ENCODE measurements at regions not wholly inside any gene's neighbourhood (a gene's known extent, or its start where the extent isn't known, plus 50 kb on each side); places are given as distances from the start of the nearest gene placed in this dataset.
"Not testable (repeated sequence)": the region's sequence is repeated elsewhere in the genome, so short reads cannot be mapped to it uniquely, and the experiment has no call there.

DNA sequence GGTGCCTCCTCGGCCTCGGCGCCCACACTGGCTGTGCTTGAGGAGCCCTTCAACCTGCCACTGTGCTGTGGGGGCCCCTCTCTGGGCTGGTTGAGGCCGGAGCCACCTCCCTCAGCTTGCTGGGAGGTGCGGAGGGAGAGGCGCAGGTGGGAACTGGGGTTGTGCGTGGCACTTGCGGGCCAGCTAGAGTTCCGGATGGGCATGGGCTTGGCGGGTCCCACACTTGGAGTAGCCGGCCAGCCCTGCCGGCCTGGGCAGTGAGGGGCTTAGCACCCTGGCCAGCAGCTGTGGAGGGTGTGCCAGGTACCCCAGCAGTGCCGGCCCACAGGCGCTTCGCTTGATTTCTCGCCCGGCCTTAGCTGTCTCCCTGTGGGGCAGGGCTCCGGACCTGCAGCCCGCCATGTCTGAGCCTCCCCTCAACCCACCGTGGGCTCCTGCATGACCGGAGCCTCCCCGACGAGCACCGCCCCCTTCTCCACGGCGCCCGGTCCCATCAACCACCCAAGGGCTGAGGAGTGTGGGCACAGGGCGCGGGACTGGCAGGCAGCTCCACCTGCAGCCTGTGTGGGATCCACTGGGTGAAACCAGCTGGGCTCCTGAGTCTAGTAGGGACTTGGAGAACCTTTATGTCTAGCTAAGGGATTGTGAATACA is 723.8 kb downstream of the DIAPH3 start:
- DNase-seq: no peak

DNA sequence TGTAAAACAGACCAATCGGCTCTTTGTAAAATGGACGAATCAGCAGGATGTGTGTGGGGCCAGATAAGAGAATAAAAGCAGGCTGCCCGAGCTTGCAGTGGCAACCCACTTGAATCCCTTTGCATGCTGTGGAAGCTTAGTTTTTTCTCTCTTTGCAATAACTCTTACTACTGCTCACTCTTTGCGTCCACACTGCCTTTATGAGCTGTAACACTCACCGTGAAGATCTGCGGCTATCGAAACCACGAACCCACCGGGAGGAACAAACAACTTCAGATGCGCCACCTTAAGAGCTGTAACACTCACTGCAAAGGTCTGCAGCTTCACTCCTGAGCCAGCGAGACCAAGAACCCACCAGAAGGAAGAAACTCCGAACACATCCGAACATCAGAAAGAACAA is 722.7 kb downstream of the DIAPH3 start:
- DNase-seq: not testable (repeated sequence)

DNA sequence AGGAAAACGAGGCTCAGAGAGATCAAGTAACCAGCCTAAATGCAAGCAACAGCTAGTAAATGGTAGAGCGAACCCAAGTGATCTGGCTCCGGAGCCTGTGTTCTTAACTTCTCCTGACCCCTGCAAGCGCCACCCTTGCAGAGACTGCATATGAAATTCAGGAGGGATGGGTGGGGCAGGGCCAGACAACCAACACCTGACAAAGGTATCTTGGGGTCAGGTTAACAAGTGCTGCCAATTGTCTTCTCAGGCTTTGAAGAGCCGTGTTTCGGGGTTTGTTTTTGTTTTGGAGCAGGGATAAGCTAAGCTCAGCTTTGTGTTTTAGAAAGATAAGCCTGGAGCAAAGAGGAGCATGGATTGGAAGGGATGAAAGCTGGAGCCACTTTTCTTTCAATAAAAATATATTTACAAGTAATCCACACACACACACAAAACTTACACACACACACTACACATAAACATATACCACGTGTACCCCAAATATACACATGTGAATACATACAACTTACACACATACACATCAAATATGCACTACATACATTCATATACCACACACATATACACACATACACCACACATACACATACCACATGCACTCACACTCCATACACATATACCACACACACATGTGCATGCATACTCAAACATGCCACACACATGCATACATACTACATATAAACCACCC is 722.0 kb downstream of the DIAPH3 start:
- no peak for DNase-seq

DNA sequence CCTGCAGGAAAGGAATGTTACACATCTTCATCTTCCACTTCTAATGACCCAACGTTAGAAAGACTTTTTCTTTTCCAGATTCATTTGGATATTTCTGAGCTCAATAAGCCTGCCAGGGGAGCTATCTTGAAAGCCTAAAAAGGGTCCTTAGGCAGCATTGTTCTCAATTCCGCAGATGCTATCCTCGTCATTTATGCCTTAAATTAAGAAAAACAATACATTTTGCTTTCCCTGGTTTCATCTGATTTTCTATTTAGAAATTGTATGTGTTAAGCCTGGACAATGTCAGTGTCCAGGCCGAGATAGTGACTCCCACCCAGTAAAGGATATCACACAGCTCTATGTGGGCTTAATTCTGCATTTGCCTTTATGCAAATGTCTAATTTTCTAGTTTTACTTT is 721.3 kb downstream of the DIAPH3 start:
- DNase-seq: no peak

DNA sequence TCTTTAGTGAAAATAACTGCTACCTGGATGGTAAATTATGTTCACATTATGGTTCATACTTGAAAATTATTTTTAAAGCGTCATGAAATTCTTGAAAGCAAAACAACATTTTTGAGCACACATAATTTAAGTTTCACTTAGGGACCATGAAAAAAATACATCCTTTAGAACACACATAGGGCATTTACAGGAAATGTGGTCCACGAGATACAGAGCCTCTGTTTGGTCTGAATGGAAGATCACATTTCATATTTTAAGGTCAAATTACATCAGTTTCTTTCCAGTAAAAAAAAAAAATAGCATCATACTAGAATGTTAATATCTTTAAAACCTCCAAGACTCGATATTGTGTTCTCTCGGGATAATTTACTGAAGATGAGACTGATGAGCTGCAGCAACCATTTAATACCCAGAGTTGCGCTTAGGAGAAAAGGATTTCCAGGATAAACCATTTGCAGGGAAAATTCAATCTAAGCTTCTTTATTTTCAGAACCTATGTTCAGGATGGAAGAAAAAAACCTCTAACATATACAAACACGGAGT is 720.7 kb downstream of the DIAPH3 start:
- DNase-seq: no peak

DNA sequence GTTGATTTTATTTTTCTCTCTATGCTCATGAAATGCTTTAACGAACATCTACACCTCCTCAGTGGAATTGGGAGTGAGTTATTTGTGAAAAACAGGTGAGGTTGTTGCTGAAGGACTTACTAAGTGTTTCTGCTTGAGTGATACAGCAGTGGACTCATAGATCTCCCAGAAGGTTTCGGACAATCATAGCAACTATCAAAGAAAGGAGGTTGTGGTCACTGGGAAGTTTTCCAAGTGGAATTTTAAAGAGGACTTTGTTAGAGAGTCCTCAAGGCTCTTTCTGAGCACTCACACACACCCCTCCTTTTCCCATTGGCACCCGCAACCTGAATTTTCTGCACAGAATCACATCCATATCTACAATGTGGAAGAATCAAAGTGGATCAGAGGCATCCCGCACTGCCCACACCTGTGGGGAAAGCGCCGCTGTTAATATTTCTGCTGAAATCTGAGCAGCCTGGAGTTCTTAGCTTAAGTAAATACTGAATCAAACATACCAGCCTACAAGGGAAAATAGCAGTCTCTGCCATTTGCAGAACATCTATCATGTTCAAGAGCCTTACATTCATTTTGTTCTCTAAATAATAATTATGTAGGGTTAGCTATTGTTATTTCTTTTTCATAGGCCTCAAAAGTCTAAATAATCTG is 719.4 kb downstream of the DIAPH3 start:
- no peak for DNase-seq

DNA sequence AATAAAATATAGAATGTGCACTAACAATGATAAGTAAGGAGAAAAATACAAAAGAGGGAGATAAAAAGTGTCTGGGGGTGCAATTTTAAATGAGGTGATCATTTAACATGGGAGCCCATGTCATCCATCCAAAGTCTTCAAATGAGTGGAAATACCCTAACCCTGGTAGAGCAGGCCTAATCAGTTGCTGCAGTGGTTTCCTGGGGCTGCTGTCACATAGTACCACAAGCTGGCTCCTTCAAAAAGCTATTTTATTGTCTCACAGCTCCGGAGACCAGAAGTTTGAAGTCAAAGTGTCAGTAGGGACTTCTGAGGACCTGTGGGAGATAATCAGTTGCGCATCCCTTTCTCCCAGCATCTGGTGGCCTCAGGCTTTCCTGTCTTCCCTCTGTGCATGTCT is 717.9 kb downstream of the DIAPH3 start:
- DNase-seq: no peak

DNA sequence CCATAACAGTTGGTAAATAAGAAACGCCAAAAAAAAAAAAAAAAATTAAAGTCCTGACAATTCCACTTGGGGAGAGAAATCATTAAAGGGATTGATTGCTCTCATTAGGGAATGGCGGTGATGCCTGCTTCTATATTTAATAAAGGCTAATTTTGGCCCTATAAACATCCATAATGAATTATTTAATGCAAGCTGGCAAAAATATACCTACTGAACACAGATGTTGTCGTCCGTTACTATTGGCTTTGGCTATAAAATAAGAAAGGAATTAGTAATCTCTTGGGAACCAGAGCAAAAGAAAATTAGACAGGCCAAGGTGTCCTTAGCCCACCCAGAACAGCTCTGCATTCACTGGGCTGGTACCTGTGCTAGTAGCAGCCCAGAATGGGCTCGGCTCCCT is 717.3 kb downstream of the DIAPH3 start:
- no peak for DNase-seq

DNA sequence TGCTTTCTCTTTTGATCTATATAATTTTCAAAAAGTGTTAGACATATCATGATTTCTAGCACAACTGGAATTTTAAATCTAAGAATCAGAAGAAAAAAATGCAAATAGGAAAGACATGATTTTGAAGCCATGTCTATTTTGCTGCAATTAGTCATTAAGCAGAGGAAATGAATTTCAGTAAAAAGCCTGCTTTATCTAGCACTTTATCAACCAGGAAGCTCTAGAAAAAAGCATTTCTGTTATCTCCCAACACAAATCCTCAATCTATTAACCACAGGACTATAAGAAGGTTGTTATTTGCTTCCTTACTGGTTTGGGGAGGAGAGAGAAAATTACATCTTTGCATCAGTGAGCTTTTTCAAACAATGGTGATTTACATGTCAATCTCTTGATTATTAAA is 716.7 kb downstream of the DIAPH3 start:
- DNase-seq: no peak

DNA sequence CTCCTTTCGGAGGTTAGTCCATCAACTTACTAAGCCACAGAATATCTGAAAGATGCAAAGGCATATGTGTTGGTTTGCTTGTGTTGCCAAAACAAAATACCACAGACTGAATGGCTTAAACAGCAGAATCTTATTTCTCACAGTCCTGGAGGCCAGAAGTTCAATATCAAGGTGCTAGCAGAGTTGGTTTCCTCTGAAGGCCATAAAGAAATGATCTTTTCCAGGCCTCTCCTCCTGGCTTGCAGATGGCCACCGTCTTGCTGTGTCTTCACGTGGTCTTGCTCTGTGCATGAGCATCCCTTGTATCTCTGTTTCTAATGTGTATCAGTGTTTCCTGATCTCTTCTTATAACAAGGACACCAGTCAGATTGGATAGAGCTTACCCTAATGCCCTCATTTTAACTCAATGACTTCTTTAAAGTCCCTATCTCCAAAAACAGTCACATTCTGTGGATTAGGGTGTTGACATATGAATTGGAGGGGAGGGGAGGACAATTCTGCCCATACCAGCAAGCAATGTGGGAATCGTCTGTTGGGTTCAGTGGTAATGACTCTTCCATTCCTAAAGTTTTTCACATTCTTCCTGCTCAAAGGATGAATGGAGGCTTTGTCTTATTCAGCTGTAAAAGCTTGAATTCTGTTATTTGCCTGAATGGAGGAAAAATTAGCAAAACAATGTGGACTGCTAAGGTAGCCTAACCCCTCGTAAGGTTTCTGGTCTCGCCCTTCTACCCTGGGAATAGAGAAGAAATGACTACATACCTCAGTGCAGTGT is 715.7 kb downstream of the DIAPH3 start:
- DNase-seq: no peak

DNA sequence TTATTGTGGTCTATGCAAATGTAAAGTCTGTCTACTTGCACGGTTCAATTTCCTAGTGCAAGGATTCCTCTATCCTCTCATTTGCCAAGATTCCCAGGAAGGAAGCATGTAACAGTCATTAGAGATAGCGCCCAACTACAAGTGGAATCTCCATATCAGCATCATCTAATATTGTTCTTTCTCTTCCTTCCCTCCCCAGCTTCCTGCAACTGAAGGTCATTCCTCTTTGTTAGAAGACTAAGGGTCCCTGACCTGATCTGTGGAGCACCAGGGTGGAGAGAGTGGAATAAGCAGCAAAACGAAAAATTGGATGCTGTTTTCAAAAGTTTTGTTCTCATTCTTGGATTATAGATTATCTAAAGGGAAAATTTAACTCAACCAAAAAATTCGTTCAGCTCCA is 714.0 kb downstream of the DIAPH3 start:
- no peak for DNase-seq

DNA sequence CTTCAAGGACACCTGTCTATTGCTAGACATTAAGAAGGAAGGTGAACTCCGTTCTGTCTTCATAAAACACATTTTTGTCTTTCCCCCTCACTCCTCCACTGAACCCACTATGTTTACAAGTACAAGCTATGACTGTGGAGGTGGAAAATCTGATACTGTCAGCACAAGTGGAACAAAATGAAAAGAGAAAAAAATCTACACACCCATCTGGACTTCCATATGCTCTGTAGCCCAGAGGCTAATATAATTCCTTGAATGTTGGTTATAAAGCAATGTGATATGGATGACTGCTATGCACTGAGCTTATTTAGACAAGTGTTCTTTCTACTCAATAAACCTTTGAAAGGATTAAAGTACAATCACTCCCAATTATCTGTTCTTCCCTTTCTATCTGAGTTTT is 713.5 kb downstream of the DIAPH3 start:
- DNase-seq: no peak

DNA sequence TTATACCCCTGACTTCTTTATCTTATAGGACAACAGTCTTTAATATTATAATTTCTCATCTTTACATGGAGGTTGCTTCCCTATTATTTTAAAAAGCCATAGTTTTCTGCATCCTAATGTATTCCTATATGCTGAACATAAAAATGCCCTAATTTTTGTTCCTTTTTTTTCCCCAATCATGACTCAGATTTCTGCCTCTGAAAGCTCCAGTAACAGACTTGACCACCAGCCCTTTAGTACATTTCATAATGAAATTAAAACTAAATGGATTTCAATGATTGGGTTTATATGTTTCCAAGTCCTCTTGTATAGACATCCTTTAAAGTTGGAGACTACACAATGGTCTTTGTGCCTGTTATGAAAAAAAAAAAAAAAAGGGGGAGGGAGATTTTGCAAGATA is 712.5 kb downstream of the DIAPH3 start:
- no peak for DNase-seq

DNA sequence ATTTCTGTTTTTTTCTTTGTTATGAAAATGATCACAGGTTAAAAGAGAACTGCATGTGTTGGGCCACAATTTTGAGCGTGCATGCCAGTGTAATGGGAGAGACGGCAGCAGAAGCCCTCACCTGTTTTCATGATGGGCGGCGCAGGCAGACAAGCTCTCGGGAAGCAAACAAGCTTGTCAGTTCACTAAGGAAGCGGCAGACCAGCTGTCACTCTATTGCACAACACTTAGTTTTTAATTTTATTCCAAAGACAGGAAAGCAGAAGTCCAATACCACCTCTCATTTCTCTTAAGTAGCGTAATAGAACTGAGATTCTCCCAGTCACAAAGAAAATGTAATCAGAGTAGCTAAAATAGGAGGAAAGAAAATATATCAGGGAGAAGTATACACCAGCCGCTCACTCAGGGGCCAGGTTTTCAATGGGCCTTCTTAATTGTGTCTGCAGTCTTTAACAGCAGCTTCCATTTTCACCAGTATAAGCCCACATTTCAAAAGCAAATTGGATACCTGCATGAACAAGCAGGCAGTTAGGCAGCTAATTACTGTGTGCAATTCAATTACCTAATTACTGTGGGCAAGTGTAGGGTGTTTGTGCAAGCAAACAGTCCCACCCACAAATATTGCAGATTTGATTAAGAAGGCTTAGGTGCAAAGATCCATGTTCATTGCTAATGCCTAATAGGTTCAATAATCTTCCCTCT is 711.4 kb downstream of the DIAPH3 start:
- no peak for DNase-seq

DNA sequence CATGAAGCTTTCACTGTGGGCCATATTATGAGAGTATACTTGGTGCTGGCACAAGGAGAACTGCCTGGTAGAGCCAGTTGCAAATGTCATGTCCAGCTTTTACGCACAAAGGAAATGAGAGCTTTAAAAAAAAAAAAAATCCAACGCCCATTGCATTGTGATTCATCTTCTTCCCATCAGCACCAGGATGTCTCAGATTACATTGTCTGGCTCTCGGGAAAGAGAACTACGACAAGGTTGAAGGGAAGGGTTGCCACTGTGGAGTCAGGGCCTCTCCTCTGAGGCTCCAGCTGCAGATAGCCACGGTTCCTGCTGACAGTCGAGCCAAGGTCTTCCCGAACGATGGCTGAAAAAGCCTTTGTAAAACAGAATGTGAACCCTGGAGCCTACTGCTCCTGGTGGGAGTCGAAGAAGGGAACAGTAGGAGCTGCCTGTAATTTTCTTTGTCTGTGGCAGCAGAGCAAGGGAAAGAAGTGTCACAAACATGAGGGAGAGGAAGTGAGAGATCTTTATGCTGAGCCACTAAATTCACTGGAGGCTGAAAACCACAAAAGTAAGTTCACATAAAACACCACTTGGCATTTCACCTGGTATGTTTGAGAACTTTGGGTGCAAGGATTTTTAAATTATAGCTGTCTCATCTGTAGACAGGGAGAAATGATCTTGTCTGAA is 704.7 kb downstream of the DIAPH3 start:
- DNase-seq: no peak

DNA sequence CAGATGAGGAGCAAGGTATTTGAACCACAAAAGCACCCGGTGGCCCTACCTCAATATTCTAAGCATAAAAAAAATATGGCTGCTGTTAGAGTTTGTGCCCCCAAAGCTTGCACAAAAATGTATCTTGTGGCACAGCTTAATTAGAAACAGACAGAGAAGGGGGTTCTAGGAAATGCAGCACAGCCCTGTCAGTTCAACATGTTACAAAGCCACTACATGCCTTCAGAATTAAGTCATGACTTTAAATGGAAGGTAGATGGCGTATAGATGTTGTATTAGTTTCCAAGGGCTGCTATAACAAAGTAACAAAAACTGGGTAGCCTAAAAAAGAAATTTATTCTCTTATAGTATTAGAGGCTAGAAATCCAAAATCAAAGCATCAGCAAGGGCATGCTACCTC is 703.8 kb downstream of the DIAPH3 start:
- DNase-seq: no peak

DNA sequence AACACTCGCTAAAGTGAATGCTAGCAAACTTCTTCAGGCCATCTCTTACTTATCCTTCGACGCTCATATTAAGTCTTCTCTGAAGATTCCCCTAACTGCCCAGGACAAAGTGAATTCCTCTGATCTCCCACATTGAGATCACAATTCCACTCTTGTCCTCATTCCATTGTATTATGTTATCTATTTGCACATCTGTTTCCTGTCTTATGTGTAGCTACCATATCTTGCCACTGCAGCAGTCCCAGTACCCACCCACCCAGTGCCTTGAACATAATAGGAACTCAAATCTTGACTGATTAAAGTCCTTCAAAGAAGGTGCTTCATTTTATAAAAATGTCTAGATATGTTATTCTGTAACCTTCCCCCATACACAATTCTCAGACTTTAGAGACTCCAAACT is 702.3 kb downstream of the DIAPH3 start:
- no peak for DNase-seq

DNA sequence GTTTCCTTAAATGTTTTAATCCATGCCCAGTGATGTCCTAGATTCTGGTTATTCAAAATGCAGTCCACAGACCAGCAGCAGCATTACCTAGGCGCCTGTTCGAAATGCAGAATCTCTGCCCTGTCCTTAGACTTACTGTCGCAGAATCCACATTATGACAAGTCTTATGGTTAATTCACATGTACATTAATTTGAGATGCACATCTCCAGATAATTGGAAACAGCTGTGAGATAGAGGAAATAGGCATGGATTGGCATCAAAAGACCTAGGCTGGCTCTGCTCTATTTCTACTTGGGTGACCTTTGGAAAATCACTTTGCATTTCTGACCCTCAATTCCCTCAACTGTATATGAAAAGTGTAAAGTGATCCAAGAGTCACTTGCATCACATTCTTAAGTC is 700.7 kb downstream of the DIAPH3 start:
- no peak for DNase-seq

DNA sequence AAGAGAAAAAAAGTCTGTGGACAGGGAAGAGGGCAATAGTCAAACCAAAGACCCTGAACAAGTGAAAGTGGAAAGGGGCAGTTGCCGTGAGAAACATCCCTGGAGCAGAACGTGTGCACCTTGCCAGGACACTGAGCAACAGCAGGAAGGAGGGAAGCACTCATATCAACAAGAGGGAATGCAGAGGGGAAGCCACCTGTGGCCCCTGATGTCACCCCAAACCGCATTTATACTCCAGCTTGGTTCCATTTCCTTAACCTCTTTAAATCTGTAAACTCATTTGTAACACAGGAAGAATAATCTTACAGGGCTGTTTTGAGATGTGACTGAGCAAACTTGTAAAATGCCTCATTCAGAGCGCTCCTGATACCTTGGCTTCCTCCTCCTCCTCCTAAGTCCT is 698.8 kb downstream of the DIAPH3 start:
- DNase-seq: no peak

DNA sequence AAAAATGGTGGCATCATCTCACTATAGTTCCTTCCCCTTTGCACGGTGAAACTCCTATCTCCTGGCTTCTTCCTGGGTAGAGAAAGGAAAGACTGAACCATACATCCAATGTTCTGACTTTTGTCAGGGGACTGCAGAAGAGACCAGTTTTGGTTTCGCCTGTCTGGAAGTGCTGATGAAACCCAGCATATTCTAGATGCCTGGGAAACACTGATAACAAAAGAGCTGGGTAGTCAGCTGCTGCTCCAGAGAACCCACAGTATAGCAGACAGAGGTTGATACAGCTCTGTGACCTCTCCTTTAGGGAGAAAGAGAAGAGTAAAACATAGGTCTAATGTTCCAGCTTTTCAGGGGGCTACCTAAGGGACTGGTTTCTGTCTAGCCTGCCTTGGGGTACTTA is 695.3 kb downstream of the DIAPH3 start:
- no peak for DNase-seq

DNA sequence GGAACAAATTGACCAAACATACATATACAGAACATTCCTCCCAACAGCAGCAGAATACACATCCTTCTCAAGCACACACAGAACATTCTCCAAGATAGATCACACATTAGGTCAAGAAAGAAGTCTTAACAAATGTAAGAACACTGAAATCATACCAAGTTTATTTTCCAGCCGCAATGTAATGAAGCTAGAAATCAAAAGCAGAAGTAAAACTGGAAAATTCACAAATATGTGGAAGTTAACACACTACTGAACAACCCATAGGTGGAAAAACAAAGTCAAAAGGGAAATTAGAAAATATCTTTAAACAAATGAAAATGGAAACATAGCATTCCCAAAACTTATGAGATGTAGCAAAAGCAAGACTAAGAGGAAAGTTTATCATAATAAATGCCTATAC is 692.6 kb downstream of the DIAPH3 start:
- no peak for DNase-seq

DNA sequence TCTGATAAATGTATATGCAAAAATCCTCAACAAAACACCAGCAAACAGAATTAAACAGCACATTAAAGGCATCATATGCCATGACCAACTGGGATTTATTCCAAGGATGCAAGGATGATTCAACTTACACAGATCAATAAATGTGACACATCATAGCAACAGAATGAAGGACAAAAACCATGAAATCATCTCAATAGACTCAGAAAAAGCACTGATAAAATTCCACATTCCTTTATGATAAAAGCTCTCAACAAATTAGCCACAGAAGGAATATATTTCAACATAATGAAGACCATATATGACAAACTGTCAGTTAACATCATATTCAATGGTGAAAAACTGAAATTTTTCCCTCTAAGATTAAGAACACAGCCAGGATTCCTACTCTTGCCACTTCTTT is 691.6 kb downstream of the DIAPH3 start:
- no peak for DNase-seq
